Endothelial cell (in vitro differentiated cells): ENCODE measurements at regions not wholly inside any gene's neighbourhood (a gene's known extent, or its start where the extent isn't known, plus 50 kb on each side); places are given as distances from the start of the nearest gene placed in this dataset.

ENCODE experiments used
- DNase-seq: peaks from one replicate; pipeline ENCODE4 v3.0.0; 2021; ENCODE audit warnings: low spot score
- H3K27ac Mint-ChIP-seq: one replicate; pipeline ENCODE4 v1.8.0; 2021; ENCODE audit warnings: mixed read lengths, inconsistent platforms; ENCODE audit not compliant: unreplicated experiment
- H3K27me3 Mint-ChIP-seq: one replicate; pipeline ENCODE4 v1.8.0; 2021; ENCODE audit warnings: mild to moderate bottlenecking, moderate library complexity, mixed read lengths, inconsistent platforms; ENCODE audit not compliant: unreplicated experiment
- H3K36me3 Mint-ChIP-seq: one replicate; pipeline ENCODE4 v1.8.0; 2021; ENCODE audit warnings: mild to moderate bottlenecking, low read depth, mixed read lengths, inconsistent platforms; ENCODE audit not compliant: unreplicated experiment
- H3K4me1 Mint-ChIP-seq: one replicate; pipeline ENCODE4 v1.8.0; 2021; ENCODE audit warnings: mild to moderate bottlenecking, mixed read lengths, inconsistent platforms; ENCODE audit not compliant: unreplicated experiment
- H3K4me3 Mint-ChIP-seq: one replicate; pipeline ENCODE4 v1.8.0; 2021; ENCODE audit warnings: mild to moderate bottlenecking, mixed read lengths, inconsistent platforms; ENCODE audit not compliant: unreplicated experiment
- H3K9me3 Mint-ChIP-seq: one replicate; pipeline ENCODE4 v1.8.0; 2021; ENCODE audit warnings: mixed read lengths, inconsistent platforms; ENCODE audit not compliant: unreplicated experiment
- CTCF ChIP-seq: fragments of 200-600 bp; sonication (generic); IDR thresholded peaks from one replicate; pipeline ENCODE4 v1.5.0; 2021; ENCODE audit warnings: antibody characterized with exemption; ENCODE audit not compliant: unreplicated experiment

DNA sequence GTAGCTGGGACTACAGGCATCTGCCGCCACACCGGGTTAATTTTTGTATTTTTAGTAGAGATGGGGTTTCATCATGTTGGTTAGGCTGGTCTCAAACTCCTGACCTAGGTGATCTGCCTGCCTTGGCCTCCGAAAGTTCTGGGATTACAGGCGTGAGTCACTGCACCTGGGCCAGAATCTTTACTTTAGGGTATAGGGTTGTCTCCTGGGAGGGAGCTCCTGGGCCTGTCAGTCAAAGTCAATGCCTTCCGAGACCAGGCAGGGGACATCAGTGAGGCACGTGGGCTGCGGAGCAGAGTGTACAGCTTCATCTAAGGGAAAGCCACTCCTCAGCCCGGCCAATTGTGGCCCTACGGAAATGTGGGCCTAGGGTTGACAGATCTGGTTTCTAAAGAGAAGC lies 108.6 kb downstream of the FGF18 start:
- peaks cover 7% of the 10 kb centered on the region for H3K27me3 Mint-ChIP-seq
- TF ChIP-seq CTCF: no peak
- no peak overlapping the region for H3K4me3 Mint-ChIP-seq
- DNase-seq: no peak
- no peaks in the 10 kb centered on the region for H3K36me3 Mint-ChIP-seq
- H3K27ac Mint-ChIP-seq: no peak overlapping the region
- H3K9me3 Mint-ChIP-seq: no peaks in the 10 kb centered on the region
- peaks cover 2% of the 10 kb centered on the region for H3K4me1 Mint-ChIP-seq

DNA sequence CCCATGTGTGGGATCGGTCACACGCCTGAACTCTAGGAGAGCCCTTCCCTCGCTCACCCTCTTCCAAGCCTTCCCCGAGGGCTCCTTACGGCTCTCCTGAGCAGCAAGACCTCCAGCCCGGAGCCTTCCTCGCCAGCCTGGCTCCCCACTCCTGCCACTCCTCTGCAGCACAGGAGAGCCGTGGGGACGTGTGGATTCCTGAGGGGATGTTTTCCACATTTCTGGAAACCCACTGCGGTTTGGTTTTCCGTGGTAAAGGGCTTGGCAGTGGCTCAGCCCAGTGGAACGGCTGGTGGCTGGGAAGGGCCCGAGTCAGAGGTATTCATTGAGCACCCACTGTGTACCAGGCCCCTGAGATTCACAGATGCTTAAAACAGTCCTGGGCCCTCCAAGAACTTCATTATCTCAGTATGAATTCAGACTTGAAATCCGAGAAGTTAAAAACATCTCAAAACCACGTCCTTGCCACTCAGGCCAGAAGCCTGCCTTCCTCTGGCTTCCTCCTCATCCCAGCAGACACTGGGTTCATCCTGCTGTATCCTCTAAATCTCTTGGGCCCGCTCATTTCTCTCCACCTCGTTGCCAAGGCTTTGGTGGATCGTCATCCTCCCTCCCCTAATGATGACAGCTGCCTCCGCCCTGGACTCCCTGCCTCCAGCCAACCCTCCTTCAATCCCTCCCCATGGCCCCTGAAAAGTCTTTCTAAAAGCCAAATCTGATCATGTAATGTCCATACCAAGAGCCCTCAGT lies 109.6 kb downstream of the FGF18 start:
- Mint-ChIP-seq H3K4me1 (peaks cover 2% of the 10 kb centered on the region), H3K4me3 (no peak overlapping the region), H3K27me3 (peaks cover 7% of the 10 kb centered on the region), H3K36me3 (no peaks in the 10 kb centered on the region), H3K27ac (no peak overlapping the region), H3K9me3 (no peaks in the 10 kb centered on the region)
- no peak for DNase-seq
- TF ChIP-seq CTCF: no peak

DNA sequence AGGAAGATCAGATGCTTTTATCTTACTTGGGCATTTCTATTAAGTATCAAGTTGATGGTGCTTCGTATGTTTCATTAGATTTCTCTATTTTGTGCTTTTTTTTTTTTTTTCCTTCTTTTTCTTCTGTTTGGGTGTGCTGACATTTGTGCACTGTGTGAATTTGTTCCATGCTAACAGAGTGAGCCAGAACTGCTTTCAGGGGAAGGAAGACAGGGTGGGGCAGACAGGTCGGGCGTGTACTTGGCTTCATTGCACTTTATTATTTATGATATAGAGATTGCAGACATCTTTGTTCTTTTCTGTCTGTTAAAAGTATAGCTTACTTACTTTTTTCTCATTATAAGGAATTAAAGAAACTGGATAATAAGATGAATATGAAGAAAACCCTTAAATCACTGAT lies 112.2 kb downstream of the FGF18 start:
- Mint-ChIP-seq H3K4me3 (no peak overlapping the region), H3K36me3 (no peaks in the 10 kb centered on the region), H3K27me3 (peaks cover 7% of the 10 kb centered on the region), H3K27ac (no peak overlapping the region), H3K9me3 (no peaks in the 10 kb centered on the region), H3K4me1 (no peaks in the 10 kb centered on the region)
- no peak for DNase-seq
- TF ChIP-seq CTCF: no peak

DNA sequence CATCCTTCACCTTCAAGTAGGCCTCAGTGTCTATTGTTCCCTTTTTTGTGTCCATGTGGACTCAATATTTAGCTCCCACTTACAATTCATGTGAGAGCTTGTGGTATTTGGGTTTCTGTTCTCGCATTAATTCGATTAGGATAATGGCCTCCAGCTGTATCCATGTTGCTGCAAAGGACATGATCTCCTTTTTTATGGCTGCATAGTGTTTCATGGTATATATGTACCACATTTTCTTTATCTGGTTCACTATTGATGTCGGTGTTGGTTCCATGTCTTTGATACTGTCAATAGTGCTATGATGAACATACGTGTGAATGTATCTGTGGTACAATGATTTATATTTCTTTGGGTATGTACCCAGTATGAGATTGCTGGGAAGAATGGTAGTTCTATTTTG lies 113.7 kb downstream of the FGF18 start:
- Mint-ChIP-seq H3K4me3 (no peak overlapping the region), H3K9me3 (no peaks in the 10 kb centered on the region), H3K27me3 (peaks cover 4% of the 10 kb centered on the region), H3K4me1 (no peaks in the 10 kb centered on the region), H3K27ac (no peak overlapping the region), H3K36me3 (no peaks in the 10 kb centered on the region)
- TF ChIP-seq CTCF: no peak
- DNase-seq: no peak

GRCh38 chr5:171534043-171534895 lies 114.8 kb downstream of the FGF18 start:
- TF ChIP-seq CTCF: no peak
- Mint-ChIP-seq H3K9me3 (no peaks in the 10 kb centered on the region), H3K27me3 (peaks cover 3% of the 10 kb centered on the region), H3K27ac (no peak overlapping the region), H3K4me1 (no peaks in the 10 kb centered on the region), H3K36me3 (no peaks in the 10 kb centered on the region), H3K4me3 (no peak overlapping the region)
- no peak for DNase-seq
